KOPT-K1 (cell line): ENCODE measurements at regions not wholly inside any gene's neighbourhood (a gene's known extent, or its start where the extent isn't known, plus 50 kb on each side); places are given as distances from the start of the nearest gene placed in this dataset.
A peak's percentile ranks its signal among the peaks of the same experiment; 100 is the strongest.

Source experiments
- H3K27ac ChIP-seq: fragments of 200-600 bp; sonication (generic); 2 replicates; pipeline ENCODE4 v1.5.1; 2016; ENCODE audit warnings: antibody characterized with exemption, mild to moderate bottlenecking, low read depth, low read length; ENCODE audit not compliant: poor library complexity, severe bottlenecking
- H3K36me3 ChIP-seq: fragments of 200-600 bp; sonication (generic); 2 replicates; pipeline ENCODE4 v1.5.1; 2017; ENCODE audit warnings: antibody characterized with exemption, mild to moderate bottlenecking, low read length, moderate library complexity; ENCODE audit not compliant: insufficient read depth
- H3K9me3 ChIP-seq: fragments of 200-600 bp; sonication (generic); 2 replicates; pipeline ENCODE4 v1.5.1; 2017; ENCODE audit warnings: antibody characterized with exemption, low read length, mild to moderate bottlenecking; ENCODE audit not compliant: insufficient read depth, poor library complexity, severe bottlenecking

DNA sequence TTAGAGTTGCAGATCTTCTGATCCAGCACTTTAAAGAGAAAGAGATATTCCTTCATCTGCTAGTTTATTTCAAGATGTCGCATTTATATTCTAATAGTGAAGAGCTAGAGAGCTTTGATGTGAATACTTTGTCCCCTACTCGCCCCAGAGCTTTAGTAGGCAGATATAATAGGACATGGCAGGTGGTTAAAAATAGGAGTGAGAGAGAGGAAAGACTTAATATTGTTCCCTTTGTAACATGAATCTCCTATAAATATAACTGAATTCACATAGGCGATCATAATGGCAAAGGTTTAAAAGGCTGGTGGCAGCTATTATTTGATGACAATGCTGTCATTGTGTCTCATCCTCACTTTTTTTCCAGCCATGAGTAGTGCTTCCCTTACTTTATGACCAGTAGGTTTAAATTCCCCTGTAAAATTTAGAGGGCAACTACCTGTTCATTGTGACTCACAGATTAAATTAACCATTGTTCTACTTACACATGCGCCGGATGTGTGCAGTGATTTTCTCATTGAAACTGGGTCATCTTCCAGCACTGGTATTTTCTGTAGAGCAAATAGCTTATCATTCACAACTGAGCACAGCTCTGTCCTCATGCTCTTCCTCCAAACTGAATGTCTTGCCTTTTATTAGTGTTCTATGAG is 906.7 kb upstream of the CELF2 start:
- H3K36me3 ChIP-seq = no peaks in the 10 kb centered on the region
- H3K9me3 ChIP-seq = peaks cover 4% of the 10 kb centered on the region

DNA sequence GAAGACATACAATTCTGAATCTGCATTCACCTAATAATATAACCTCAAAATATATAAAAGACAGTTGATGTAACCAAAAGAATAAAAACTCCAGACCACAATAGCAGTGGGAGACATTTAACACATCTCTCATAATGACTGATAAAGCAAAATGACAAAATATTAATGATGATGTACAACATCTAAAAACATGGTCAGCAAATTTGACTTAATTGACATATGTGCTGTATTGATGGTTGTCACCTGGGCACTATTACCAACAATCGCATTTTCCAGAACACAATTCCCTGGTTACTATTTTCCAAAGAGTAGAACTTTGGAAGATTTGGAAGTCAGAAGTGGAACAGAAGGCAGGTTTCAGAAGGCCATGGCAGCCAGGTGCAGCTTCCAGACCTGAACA is 899.5 kb upstream of the CELF2 start:
- Histone ChIP-seq H3K27ac (no peak overlapping the region), H3K9me3 (peaks cover 10% of the 10 kb centered on the region), H3K36me3 (no peaks in the 10 kb centered on the region)

More for the DNA sequence above, 906.7 kb upstream of the CELF2 start:
- no peak overlapping the region for H3K27ac ChIP-seq

DNA sequence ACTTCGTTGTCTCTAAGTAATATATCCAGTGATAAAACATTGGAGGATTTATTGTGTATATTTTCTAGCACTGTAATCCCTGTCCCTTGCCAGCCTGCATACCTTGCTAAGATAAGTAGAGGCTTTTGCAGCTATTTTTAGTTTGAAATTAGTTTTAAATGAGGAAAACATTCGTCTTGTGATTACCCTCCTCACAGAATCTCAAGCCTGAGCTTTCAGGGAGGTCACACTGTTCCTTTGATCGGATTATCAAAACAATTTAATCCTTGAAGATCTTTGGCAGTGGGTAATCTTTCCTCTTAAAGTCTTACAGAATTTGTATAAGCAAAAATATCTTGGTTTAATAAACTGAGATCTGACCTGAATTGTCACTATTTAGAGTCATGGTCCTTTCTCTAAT is 897.0 kb upstream of the CELF2 start:
- H3K9me3 ChIP-seq = peaks cover 6% of the 10 kb centered on the region
- H3K36me3 ChIP-seq = no peaks in the 10 kb centered on the region
- H3K27ac ChIP-seq = no peak overlapping the region

DNA sequence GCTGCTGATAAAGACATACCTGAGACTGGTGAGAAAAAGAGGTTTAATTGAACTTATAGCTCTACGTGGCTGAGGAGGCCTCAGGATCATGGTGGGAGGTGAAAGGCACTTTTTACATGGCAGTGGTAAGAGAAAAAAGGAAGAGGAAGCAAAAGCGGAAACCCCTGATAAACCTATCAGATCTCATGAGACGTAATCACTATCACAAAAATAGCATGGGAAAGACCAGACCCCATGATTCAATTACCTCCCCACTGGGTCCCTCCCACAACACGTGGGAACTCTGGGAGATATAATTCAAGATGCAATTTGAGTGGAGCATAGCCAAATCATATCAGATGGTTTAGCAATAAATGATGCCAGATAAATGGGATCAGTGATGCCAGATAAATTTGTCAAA is 892.0 kb upstream of the CELF2 start:
- Histone ChIP-seq H3K36me3 (no peaks in the 10 kb centered on the region), H3K9me3 (no peaks in the 10 kb centered on the region), H3K27ac (no peak overlapping the region)

DNA sequence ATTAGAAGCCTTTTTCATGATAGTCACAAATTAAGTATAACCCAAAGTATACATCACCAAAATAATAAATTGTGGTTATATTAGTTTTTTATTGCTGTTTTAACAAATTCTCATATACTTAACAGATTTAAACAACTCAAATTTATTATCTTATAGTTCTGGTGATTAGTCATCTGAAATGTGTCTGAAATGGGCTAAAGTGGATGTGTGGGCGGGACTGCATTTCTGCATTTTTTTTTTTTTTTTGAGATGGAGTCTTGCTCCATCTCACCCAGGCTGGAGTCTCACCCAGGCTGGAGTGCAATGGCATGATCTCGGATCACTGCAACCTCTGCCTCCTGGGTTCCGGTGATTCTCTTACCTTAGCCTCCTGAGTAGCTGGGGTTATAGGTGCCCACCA is 891.5 kb upstream of the CELF2 start:
- Histone ChIP-seq H3K27ac (no peak overlapping the region), H3K36me3 (no peaks in the 10 kb centered on the region), H3K9me3 (no peaks in the 10 kb centered on the region)

DNA sequence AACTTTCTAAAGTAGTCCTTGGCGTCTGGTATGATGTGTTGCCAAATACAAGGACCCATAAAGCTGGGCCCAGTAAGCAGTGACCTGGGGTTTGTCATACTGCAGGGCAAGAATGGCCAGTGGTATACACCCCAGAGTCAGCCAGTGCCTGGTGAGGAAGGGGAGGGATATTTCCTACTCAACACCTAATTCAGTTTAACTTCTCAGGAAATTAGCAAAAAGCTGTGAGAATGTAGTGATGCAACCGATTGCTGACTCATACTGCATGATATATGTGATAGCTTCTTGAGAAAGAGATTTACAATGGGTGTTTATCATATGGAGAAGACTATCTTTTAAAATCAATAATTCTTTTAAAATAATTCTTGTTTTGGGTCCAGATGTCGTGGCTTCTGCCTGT is 889.3 kb upstream of the CELF2 start:
- no peak overlapping the region for H3K27ac ChIP-seq
- H3K9me3 ChIP-seq = no peaks in the 10 kb centered on the region
- no peaks in the 10 kb centered on the region for H3K36me3 ChIP-seq

DNA sequence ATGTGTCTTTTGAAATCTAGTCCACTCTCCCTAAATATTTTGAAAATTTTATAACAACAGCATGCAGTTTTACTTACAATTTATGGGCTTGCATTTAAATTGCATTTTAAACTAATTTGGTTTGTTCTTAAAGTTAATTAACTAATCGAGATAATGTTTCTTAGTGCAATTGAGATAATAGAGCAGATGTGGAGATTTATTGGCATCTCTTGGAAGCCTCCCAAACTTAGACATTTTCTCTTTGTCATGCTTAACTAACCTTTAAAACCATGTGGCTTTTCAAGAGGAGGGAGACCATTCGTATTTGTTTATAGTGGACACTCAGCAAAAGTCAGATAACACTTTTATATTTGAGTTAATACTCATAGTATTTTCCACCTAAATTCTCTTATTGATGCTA is 887.0 kb upstream of the CELF2 start:
- H3K27ac ChIP-seq = no peak overlapping the region
- H3K36me3 ChIP-seq = no peaks in the 10 kb centered on the region
- no peaks in the 10 kb centered on the region for H3K9me3 ChIP-seq

DNA sequence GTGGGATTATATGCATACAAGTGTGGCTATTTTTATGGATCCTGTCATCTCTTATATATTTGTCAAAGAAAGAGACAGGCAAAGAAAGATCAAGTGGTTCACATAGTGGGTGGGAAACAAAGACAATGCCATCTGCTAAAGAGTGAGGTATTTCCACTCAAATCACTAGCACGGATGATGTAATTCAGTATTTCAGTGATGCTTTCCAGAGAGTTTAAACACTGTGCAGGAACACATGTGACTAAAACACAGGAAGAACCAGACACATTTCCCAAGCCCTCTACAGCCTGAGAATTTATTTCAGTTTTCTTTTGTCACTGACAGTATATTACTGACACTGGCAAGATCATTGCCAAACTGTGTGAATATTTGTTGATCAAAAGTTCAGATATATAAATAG is 885.7 kb upstream of the CELF2 start:
- no peaks in the 10 kb centered on the region for H3K36me3 ChIP-seq
- H3K9me3 ChIP-seq = no peaks in the 10 kb centered on the region
- H3K27ac ChIP-seq = no peak overlapping the region

DNA sequence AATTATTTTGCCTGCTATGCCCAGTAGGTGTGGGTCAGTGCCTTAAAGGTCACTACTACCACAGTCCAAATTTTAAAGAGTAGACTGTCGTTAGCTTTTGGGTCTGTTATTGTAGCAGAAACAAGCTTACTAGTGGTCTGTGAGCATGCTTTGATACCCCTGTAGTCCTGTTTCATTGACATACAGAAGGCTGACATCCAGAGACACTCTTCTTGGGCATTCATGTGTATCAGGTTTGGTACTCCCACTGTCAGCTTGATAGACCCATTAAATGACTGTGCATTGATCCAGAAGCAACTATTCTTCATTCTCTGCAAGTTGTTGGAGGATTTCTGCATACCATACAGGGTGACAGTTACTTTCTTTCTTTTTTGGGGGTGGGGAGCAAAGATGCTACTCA is 884.4 kb upstream of the CELF2 start:
- no peak overlapping the region for H3K27ac ChIP-seq
- no peaks in the 10 kb centered on the region for H3K9me3 ChIP-seq
- H3K36me3 ChIP-seq = no peaks in the 10 kb centered on the region

DNA sequence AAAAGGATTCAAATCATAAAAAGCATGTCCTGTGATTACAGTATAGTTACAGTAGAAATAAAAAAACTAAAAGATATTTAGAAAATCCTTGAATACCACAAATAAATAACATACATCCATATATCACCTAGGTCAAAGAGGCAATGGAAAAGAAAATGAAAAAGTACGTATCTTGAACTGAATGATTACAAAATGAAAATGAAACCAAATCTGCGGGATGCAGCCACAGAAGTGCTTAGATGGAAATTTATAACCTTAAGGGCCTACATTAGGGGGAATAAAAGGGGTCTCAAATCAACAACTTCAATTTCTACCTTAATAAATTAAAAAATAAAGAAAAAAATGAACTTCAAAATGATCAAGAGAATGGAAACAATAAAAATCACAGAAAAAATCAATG is 879.0 kb upstream of the CELF2 start:
- Histone ChIP-seq H3K27ac (peak overlapping the region; percentile 13), H3K36me3 (no peaks in the 10 kb centered on the region)

DNA sequence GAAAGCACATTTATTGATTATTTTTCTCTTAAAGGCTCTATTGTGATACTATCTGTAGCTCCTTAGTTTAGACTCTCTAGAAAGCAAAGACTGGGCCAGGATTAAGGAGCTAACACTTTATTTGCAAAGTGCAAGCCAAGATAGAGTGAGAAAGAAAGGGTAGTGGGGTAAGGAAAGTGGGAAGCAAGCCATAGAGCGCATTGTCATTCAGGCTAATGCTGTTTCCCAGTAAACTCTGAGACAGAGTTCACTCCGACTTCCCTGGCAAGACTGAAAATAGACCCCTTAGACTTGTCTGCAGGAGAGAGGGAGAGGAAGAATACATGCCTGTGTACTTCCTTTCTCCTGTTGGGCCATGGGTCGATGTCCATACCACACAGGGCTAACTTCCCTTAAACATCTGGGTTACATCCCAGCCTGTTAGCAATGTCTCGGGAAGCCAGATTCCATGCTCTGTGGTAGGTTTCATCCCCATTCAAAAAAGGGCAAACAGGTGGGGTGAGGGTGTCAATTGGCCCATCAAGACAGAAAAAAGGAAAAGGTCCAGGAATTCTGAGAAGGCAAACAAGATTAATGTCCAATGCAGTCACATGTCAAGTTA is 875.8 kb upstream of the CELF2 start:
- no peak overlapping the region for H3K27ac ChIP-seq
- no peaks in the 10 kb centered on the region for H3K36me3 ChIP-seq
- H3K9me3 ChIP-seq = no peaks in the 10 kb centered on the region

More for the DNA sequence above, 879.0 kb upstream of the CELF2 start:
- no peaks in the 10 kb centered on the region for H3K9me3 ChIP-seq

DNA sequence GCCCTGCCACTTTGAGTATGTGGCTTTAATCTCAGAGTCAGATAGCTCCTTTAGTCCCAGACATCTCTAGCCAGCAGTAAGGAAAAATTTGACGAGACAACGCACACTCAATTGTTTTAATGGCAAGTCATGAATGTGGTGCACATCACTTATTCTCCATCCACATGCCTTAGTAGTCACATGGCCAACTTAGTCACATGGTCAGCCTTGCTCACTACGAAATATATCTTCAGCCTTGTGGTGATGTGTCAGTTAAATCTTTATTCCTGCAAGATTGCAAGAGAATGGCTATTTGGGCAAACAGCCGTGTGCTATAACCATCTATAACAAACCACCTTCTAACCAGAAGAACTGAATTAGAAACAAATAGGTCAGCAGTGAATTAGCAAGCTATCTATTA is 871.1 kb upstream of the CELF2 start:
- Histone ChIP-seq H3K36me3 (no peaks in the 10 kb centered on the region), H3K9me3 (no peaks in the 10 kb centered on the region), H3K27ac (no peak overlapping the region)

DNA sequence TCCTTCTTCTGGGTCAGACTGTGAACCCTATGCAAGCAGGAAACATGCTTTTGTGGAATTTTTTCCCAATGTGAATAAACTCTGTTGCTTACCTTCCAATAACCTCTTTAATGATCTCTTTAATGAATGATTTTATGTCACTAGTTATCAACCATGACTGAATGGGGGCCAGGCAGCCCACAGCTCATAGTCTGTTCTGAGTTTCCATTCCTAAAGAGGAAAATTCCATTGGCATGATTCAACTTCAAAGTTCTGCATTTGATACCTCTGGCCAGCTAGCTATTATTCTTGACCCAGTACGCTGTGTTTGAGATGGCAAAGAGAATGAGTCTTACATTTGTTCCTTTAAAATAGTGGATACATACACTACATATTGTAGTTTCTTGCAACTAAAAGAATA is 867.8 kb upstream of the CELF2 start:
- H3K9me3 ChIP-seq = no peaks in the 10 kb centered on the region
- H3K27ac ChIP-seq = no peak overlapping the region
- no peaks in the 10 kb centered on the region for H3K36me3 ChIP-seq

DNA sequence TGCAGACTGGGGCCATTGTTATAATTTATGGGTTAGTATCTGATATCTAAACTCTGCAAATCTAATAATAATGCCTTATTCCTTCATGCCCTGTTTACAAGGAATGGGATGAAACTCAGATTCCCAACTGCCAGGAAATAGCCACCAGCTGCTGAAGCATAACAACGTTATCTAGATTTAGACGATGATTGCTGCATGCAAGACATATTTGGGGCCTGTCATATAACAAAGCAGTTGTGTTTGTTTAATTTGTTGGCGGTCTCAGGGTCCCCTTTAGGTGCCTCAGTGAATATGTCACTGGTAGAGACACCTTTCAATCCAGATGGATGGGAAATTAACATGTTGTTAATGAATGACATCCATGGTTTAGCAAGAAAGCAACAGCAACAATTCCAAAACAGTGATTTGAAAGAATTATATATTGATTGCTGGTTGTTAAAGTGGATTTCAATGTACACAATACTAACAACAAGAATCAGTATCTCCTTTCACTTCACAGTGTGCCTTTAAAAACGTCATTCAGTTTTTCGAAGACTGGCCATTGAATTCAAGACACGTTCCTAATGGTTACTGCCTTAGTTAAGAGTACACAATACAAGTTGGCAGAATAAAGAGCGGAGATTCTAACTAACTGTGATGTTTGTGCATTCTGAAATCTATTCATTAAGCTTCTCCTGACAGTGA is 860.6 kb upstream of the CELF2 start:
- Histone ChIP-seq H3K9me3 (no peaks in the 10 kb centered on the region), H3K36me3 (no peaks in the 10 kb centered on the region), H3K27ac (no peak overlapping the region)

DNA sequence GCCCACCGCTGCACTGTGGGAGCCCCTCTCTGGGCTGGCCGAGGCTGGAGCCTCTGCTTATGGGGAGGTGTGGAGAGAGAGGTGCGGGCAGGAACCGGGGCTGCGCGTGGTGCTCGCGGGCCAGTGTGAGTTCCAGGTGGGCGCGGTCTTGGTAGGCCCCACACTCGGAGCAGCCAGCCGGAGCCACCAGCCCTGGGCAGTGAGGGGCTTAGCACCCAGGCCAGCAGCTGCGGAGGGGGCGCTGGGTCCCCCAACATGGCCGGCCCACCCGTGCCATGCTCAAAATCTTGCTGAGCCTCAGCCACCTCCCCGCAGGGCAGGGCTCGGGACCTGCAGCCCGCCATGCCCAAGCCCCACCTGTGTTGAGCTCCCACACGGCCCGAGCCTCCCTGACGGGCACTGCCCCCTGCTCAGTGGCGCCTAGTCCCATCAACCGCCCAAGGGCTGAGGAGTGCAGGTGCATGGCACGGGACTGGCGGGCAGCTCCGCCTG is 856.8 kb upstream of the CELF2 start:
- H3K36me3 ChIP-seq = no peaks in the 10 kb centered on the region

DNA sequence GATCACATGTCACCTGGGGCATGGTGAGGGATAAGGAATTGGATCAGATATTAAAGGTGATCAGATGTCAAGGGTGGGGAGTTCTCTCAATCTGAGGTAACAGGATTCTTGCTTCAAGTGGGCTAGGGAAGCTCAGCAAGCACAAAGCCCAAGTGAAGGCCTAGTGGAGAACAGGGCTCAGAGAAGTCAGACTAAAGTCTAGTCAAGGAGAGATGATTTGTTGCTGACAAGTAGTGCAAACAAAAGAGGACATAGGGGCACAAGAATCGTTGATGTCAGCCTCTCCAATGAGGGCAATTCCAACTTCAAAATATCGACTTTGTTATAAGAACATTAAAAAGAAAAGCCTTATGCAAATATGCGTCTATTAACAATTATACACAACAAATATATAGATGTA is 852.8 kb upstream of the CELF2 start:
- no peaks in the 10 kb centered on the region for H3K9me3 ChIP-seq
- no peak overlapping the region for H3K27ac ChIP-seq
- H3K36me3 ChIP-seq = no peaks in the 10 kb centered on the region

More for the DNA sequence above, 856.8 kb upstream of the CELF2 start:
- H3K9me3 ChIP-seq = no peaks in the 10 kb centered on the region
- no peak overlapping the region for H3K27ac ChIP-seq
